HepG2 (cell line): ENCODE measurements at regions not wholly inside any gene's neighbourhood (a gene's known extent, or its start where the extent isn't known, plus 50 kb on each side); places are given as distances from the start of the nearest gene placed in this dataset.

Experiments
- ATAC-seq: fragments of 200-7000 bp; cut with Tn5 transposase; 3 replicates; pipeline ENCODE4 v1.9.1; 2020; ENCODE audit warnings: mild to moderate bottlenecking, moderate library complexity
- BruUV-seq: library from RNA; stranded (reverse); fragments of 400-500 nt; replicated peaks from 2 replicates; lab custom pipeline; 2021; lab: Mats Ljungman, UMichigan
- CTCF ChIA-PET: fragments of 300-600 bp; formaldehyde crosslinking; extraction: SDS; loops from one replicate; lab custom pipeline; 2021; ENCODE audit warnings: low total read pairs, inconsistent platforms, low intra/inter-chr PET ratio; lab: Yijun Ruan, JAX
- POLR2A ChIA-PET: fragments of 350-600 bp; sonication (Branson Sonifier 250); formaldehyde crosslinking; loops from one replicate; lab custom pipeline; 2020; ENCODE audit warnings: antibody characterized with exemption, inconsistent platforms; lab: Yijun Ruan, JAX
- DNase-seq: peaks from one replicate; pipeline ENCODE4 v3.0.0-alpha.2; 2015; ENCODE audit warnings: low spot score
- FAIRE-seq: peaks from 3 replicates; lab custom pipeline; 2011; peaks lifted over from hg19 to GRCh38; lab: Jason Lieb, UNC
- H2AFZ ChIP-seq: one replicate; pipeline ENCODE4 v1.6.1; 2011; ENCODE audit warnings: low read length, inconsistent platforms
- H3K27ac ChIP-seq: fragments of 300-600 bp; 3 replicates; pipeline ENCODE4 v1.8.0; 2011; ENCODE audit warnings: mixed run types, mild to moderate bottlenecking, mixed read lengths, low read length, inconsistent platforms; ENCODE audit not compliant: insufficient read depth; ENCODE audit errors: extremely low read length
- H3K27me3 ChIP-seq, 2 experiments: fragments of 200-600 bp in 1 of 2; 2 replicates in 1 of 2; 3 replicates in 1 of 2; pipeline versions ENCODE4 v1.6.0 to v1.8.0; 2011; ENCODE audit warnings: low read length in 2 of 2, mild to moderate bottlenecking in 2 of 2, moderate library complexity in 2 of 2, inconsistent platforms in 1 of 2; ENCODE audit not compliant: insufficient read depth in 2 of 2, control insufficient read depth in 1 of 2
- H3K36me3 ChIP-seq, 2 experiments: fragments of 200-600 bp in 1 of 2; replicated peaks in 1 of 2; 2 replicates in 1 of 2; 3 replicates in 1 of 2; pipeline versions ENCODE4 v1.5.1 to v1.8.0; 2011; ENCODE audit warnings: low read length in 2 of 2, inconsistent platforms in 1 of 2; ENCODE audit not compliant: insufficient read depth in 2 of 2, control insufficient read depth in 1 of 2
- H3K4me1 ChIP-seq: 2 replicates; pipeline ENCODE4 v1.5.1; 2012; ENCODE audit warnings: low read length, inconsistent platforms; ENCODE audit not compliant: insufficient read depth
- H3K4me2 ChIP-seq: 2 replicates; pipeline ENCODE4 v1.6.0; 2011; ENCODE audit warnings: low read depth, low read length, inconsistent platforms
- H3K4me3 ChIP-seq, 3 experiments: fragments of 200-600 bp in 1 of 3; sonication (generic), shearing (Covaris generic) in 1 of 3; replicated peaks in 1 of 3; 2 replicates each; pipeline ENCODE4 v1.5.1; 2011 to 2016; ENCODE audit warnings: low read length in 3 of 3, inconsistent platforms in 2 of 3, low read depth in 2 of 3, mild to moderate bottlenecking in 2 of 3, control low read depth in 1 of 3, mixed read lengths in 1 of 3; ENCODE audit not compliant: insufficient read depth in 1 of 3
- H3K79me2 ChIP-seq: one replicate; pipeline ENCODE4 v1.6.1; 2011; ENCODE audit warnings: low read length, inconsistent platforms; ENCODE audit not compliant: insufficient read depth
- H3K9ac ChIP-seq: 2 replicates; pipeline ENCODE4 v1.6.0; 2011; ENCODE audit warnings: mild to moderate bottlenecking, low read depth, low read length, inconsistent platforms; ENCODE audit not compliant: insufficient read depth
- H3K9me3 ChIP-seq: 2 replicates; pipeline ENCODE4 v1.5.1; 2012; ENCODE audit warnings: mild to moderate bottlenecking, low read length
- H4K20me1 ChIP-seq: 2 replicates; pipeline ENCODE4 v1.6.0; 2011; ENCODE audit warnings: inconsistent platforms, mild to moderate bottlenecking, low read length, moderate library complexity; ENCODE audit not compliant: insufficient read depth
- ATF7 ChIP-seq, 2 experiments: fragments of 450-650 bp in 1 of 2; sonication (generic) in 1 of 2; formaldehyde crosslinking in 1 of 2; IDR thresholded peaks; 2 replicates each; pipeline versions ENCODE4 v1.4.0 to v1.6.1; 2016 to 2020; ENCODE audit warnings: antibody characterized with exemption in 1 of 2, mild to moderate bottlenecking in 1 of 2, missing genetic modification reagents in 1 of 2
- ESRRA ChIP-seq: sonication (generic); formaldehyde crosslinking; IDR thresholded peaks from 2 replicates; pipeline ENCODE4 v1.5.1; 2020; ENCODE audit warnings: mild to moderate bottlenecking, low read depth, missing genetic modification reagents
- HNRNPUL1 ChIP-seq: fragments of 200-400 bp; formaldehyde crosslinking; IDR thresholded peaks from 2 replicates; pipeline ENCODE4 v1.6.1; 2017; ENCODE audit warnings: low read depth, mild to moderate bottlenecking, low read length, moderate library complexity
- JUN ChIP-seq: sonication (generic); formaldehyde crosslinking; IDR thresholded peaks from 2 replicates; pipeline ENCODE4 v1.4.0; 2020; ENCODE audit warnings: mild to moderate bottlenecking, missing genetic modification reagents
- NAIF1 ChIP-seq: sonication (generic); formaldehyde crosslinking; IDR thresholded peaks from 2 replicates; pipeline ENCODE4 v1.5.0; 2020; ENCODE audit warnings: mild to moderate bottlenecking, missing genetic modification reagents, borderline replicate concordance
- SOX5 ChIP-seq: IDR thresholded peaks from 2 replicates; pipeline ENCODE4 v1.6.1; 2016; ENCODE audit warnings: borderline replicate concordance
- TRIM24 ChIP-seq: sonication (generic); formaldehyde crosslinking; IDR thresholded peaks from 2 replicates; pipeline ENCODE4 v1.8.0; 2022; ENCODE audit warnings: mild to moderate bottlenecking, missing genetic modification reagents
- ZC3H13 ChIP-seq: sonication (generic); formaldehyde crosslinking; IDR thresholded peaks from 2 replicates; pipeline ENCODE4 v1.8.1; 2023; ENCODE audit warnings: mild to moderate bottlenecking, missing genetic modification reagents, moderate library complexity
- ZNF335 ChIP-seq: sonication (generic); formaldehyde crosslinking; IDR thresholded peaks from 2 replicates; pipeline ENCODE4 v1.4.0; 2020; ENCODE audit warnings: missing genetic modification reagents
- ZNF672 ChIP-seq: sonication (generic); formaldehyde crosslinking; IDR thresholded peaks from 2 replicates; pipeline ENCODE4 v1.8.1; 2022; ENCODE audit warnings: missing genetic modification reagents
- ZNF713 ChIP-seq: sonication (generic); formaldehyde crosslinking; IDR thresholded peaks from 2 replicates; pipeline ENCODE4 v1.4.0; 2020; ENCODE audit warnings: mild to moderate bottlenecking, missing genetic modification reagents
- WGBS: methylation state at CpG from one replicate; pipeline ENCODE4 v1.1.6; 2017; ENCODE audit warnings: low lambda C conversion rate; 5-methylcytosine and 5-hydroxymethylcytosine counted together
- in situ Hi-C: cut with HindIII; loops from 2 replicates; pipeline ENCODE4 v1.10.0; 2017; ENCODE audit warnings: low pct_unique_long_range_greater_than_20kb; ENCODE audit not compliant: extremely low pct_ligation_motif_present
- intact Hi-C: fragments of 100-400 bp; cut with micrococcal nuclease; formaldehyde crosslinking; loops from one replicate; pipeline ENCODE4 v1.10.0; 2022; ENCODE audit not compliant: unreplicated experiment
- TF ChIP-seq, protein P1 (sequence below): sonication (generic); formaldehyde crosslinking; IDR thresholded peaks from 2 replicates; pipeline ENCODE4 v1.4.0; 2020; ENCODE audit warnings: mild to moderate bottlenecking, low read depth, missing genetic modification reagents
- TF ChIP-seq, protein P2 (sequence below): sonication (generic); formaldehyde crosslinking; IDR thresholded peaks from 2 replicates; pipeline ENCODE4 v1.4.0; 2020; ENCODE audit warnings: mild to moderate bottlenecking, missing genetic modification reagents
- TF ChIP-seq, protein P3 (sequence below): sonication (generic); formaldehyde crosslinking; IDR thresholded peaks from 2 replicates; pipeline ENCODE4 v1.5.0; 2020; ENCODE audit warnings: mild to moderate bottlenecking, missing genetic modification reagents
- TF ChIP-seq, protein P4 (sequence below): sonication (generic); formaldehyde crosslinking; IDR thresholded peaks from 2 replicates; pipeline ENCODE4 v1.5.0; 2020; ENCODE audit warnings: mild to moderate bottlenecking, missing genetic modification reagents
- TF ChIP-seq, protein P5 (sequence below): sonication (generic); formaldehyde crosslinking; IDR thresholded peaks from 2 replicates; pipeline ENCODE4 v1.5.1; 2020; ENCODE audit warnings: missing genetic modification reagents, mild to moderate bottlenecking, borderline replicate concordance

DNA sequence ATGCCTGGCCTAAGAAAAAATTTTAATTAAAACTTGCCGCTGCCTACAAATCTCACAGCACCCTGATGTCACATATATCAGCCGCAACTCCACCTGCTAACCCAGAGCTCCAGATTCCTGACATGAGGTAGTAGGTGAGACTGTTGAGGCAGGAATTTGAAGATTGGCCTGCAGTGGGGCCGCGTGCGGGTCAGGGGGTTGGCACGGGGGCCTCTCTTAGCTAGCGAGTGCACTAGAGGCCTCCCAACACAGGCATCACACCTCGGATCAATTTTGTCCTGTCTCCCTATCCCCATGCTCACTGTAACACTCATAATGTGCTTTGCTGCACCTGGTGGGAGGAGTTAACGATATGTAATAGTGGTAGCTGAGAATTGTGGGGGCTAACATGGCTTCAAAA, 349.8 kb downstream of the CDC5L start:
- no peak overlapping the region for H3K9ac ChIP-seq
- no TSS peak for BruUV-seq
- no peak for FAIRE-seq
- no peak overlapping the region for H3K4me3 ChIP-seq
- no peaks in the 10 kb centered on the region for H4K20me1 ChIP-seq
- peaks cover 15% of the 10 kb centered on the region for H3K4me1 ChIP-seq
- POLR2A ChIA-PET, result no interaction called here
- no peak overlapping the region for H2AFZ ChIP-seq
- ATAC-seq, result no peak
- CTCF ChIA-PET, result no interaction called here
- H3K79me2 ChIP-seq, result no peaks in the 10 kb centered on the region
- WGBS, result 59% methylated on average over 6 of the region's 9 CpGs
- H3K36me3 ChIP-seq, result no peaks in the 10 kb centered on the region
- H3K9me3 ChIP-seq, result no peaks in the 10 kb centered on the region
- H3K4me2 ChIP-seq, result no peak overlapping the region
- in situ Hi-C loops (no loop called here), intact Hi-C loops (no loop called here)
- DNase-seq, result no peak
- H3K27ac ChIP-seq, result no peak overlapping the region
- peaks cover 0 to 24% of the 10 kb centered on the region in 2 experiments; a peak in 4 of 5 replicates for H3K27me3 ChIP-seq
- TF ChIP-seq ESRRA (CRISPR knock-in tag) (no peak), ZNF672 (CRISPR knock-in tag) (no peak), ZNF713 (no peak), SOX5 (CRISPR knock-in tag) (no peak), ZC3H13 (CRISPR knock-in tag) (no peak), HNRNPUL1 (no peak), TRIM24 (CRISPR knock-in tag) (no peak), NAIF1 (CRISPR knock-in tag) (no peak), ATF7 (IDR thresholded peaks at IDR 0.05) (no peak), ATF7 (CRISPR knock-in tag; IDR thresholded peaks at IDR 0.05) (no peak), JUN (CRISPR knock-in tag) (no peak), ZNF335 (no peak)
- TF ChIP-seq, protein P1, sequence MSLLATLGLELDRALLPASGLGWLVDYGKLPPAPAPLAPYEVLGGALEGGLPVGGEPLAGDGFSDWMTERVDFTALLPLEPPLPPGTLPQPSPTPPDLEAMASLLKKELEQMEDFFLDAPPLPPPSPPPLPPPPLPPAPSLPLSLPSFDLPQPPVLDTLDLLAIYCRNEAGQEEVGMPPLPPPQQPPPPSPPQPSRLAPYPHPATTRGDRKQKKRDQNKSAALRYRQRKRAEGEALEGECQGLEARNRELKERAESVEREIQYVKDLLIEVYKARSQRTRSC, result no peak
- TF ChIP-seq, protein P2, sequence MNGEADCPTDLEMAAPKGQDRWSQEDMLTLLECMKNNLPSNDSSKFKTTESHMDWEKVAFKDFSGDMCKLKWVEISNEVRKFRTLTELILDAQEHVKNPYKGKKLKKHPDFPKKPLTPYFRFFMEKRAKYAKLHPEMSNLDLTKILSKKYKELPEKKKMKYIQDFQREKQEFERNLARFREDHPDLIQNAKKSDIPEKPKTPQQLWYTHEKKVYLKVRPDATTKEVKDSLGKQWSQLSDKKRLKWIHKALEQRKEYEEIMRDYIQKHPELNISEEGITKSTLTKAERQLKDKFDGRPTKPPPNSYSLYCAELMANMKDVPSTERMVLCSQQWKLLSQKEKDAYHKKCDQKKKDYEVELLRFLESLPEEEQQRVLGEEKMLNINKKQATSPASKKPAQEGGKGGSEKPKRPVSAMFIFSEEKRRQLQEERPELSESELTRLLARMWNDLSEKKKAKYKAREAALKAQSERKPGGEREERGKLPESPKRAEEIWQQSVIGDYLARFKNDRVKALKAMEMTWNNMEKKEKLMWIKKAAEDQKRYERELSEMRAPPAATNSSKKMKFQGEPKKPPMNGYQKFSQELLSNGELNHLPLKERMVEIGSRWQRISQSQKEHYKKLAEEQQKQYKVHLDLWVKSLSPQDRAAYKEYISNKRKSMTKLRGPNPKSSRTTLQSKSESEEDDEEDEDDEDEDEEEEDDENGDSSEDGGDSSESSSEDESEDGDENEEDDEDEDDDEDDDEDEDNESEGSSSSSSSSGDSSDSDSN (CRISPR knock-in tag), result no peak
- TF ChIP-seq, protein P3, sequence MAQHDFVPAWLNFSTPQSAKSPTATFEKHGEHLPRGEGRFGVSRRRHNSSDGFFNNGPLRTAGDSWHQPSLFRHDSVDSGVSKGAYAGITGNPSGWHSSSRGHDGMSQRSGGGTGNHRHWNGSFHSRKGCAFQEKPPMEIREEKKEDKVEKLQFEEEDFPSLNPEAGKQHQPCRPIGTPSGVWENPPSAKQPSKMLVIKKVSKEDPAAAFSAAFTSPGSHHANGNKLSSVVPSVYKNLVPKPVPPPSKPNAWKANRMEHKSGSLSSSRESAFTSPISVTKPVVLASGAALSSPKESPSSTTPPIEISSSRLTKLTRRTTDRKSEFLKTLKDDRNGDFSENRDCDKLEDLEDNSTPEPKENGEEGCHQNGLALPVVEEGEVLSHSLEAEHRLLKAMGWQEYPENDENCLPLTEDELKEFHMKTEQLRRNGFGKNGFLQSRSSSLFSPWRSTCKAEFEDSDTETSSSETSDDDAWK (CRISPR knock-in tag), result no peak
- TF ChIP-seq, protein P4, sequence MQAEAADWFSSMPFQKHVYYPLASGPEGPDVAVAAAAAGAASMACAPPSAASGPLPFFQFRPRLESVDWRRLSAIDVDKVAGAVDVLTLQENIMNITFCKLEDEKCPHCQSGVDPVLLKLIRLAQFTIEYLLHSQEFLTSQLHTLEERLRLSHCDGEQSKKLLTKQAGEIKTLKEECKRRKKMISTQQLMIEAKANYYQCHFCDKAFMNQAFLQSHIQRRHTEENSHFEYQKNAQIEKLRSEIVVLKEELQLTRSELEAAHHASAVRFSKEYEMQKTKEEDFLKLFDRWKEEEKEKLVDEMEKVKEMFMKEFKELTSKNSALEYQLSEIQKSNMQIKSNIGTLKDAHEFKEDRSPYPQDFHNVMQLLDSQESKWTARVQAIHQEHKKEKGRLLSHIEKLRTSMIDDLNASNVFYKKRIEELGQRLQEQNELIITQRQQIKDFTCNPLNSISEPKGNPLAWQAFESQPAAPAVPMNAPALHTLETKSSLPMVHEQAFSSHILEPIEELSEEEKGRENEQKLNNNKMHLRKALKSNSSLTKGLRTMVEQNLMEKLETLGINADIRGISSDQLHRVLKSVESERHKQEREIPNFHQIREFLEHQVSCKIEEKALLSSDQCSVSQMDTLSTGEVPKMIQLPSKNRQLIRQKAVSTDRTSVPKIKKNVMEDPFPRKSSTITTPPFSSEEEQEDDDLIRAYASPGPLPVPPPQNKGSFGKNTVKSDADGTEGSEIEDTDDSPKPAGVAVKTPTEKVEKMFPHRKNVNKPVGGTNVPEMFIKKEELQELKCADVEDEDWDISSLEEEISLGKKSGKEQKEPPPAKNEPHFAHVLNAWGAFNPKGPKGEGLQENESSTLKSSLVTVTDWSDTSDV (CRISPR knock-in tag), result no peak
- TF ChIP-seq, protein P5, sequence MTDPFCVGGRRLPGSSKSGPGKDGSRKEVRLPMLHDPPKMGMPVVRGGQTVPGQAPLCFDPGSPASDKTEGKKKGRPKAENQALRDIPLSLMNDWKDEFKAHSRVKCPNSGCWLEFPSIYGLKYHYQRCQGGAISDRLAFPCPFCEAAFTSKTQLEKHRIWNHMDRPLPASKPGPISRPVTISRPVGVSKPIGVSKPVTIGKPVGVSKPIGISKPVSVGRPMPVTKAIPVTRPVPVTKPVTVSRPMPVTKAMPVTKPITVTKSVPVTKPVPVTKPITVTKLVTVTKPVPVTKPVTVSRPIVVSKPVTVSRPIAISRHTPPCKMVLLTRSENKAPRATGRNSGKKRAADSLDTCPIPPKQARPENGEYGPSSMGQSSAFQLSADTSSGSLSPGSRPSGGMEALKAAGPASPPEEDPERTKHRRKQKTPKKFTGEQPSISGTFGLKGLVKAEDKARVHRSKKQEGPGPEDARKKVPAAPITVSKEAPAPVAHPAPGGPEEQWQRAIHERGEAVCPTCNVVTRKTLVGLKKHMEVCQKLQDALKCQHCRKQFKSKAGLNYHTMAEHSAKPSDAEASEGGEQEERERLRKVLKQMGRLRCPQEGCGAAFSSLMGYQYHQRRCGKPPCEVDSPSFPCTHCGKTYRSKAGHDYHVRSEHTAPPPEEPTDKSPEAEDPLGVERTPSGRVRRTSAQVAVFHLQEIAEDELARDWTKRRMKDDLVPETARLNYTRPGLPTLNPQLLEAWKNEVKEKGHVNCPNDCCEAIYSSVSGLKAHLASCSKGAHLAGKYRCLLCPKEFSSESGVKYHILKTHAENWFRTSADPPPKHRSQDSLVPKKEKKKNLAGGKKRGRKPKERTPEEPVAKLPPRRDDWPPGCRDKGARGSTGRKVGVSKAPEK (CRISPR knock-in tag), result no peak
